Pancreas (tissue), 10 donors: ENCODE measurements at regions not wholly inside any gene's neighbourhood (a gene's known extent, or its start where the extent isn't known, plus 50 kb on each side); places are given as distances from the start of the nearest gene placed in this dataset.

Experiments used
- ATAC-seq, 4 donors: fragments of 200-7000 bp; cut with Tn5 transposase; one replicate each; pipeline versions ENCODE4 v1.8.0 to v1.9.1; 2020; ENCODE audit warnings: mild to moderate bottlenecking in 4 of 4, moderate library complexity in 4 of 4
- DNase-seq, 6 donors: peaks; one replicate each; pipeline ENCODE4 v3.0.0-alpha.2; 2020
- FAIRE-seq: peaks from 2 replicates; lab custom pipeline; 2012; peaks lifted over from hg19 to GRCh38; lab: Jason Lieb, UNC
- H3K27ac ChIP-seq, 4 donors: fragments of 200-600 bp; sonication (generic); 1 replicate in 3 of 4; 2 replicates in 1 of 4; pipeline versions ENCODE4 v1.5.0 to v1.8.0; 2020
- H3K27me3 ChIP-seq, 4 donors: fragments of 200-600 bp; one replicate each; pipeline ENCODE4 v1.8.0; 2021
- H3K36me3 ChIP-seq, 3 donors: fragments of 200-600 bp; sonication (generic) in 1 of 3; one replicate each; pipeline versions ENCODE4 v1.5.0 to v1.8.0; 2020 to 2021
- H3K4me1 ChIP-seq, 3 donors: fragments of 200-600 bp; one replicate each; pipeline ENCODE4 v1.8.0; 2021
- H3K4me3 ChIP-seq, 4 donors: fragments of 200-600 bp; sonication (generic) in 2 of 4; one replicate each; pipeline versions ENCODE4 v1.5.0 to v1.8.0; 2020 to 2021
- H3K9me3 ChIP-seq, 4 donors: fragments of 200-600 bp; one replicate each; pipeline ENCODE4 v1.8.0; 2021
- CTCF ChIP-seq, 4 donors: fragments of 200-600 bp; sonication (generic) in 3 of 4; IDR thresholded peaks; one replicate each; pipeline versions ENCODE4 v1.5.0 to v1.8.0; 2021; ENCODE audit warnings: antibody characterized with exemption in 4 of 4
- WGBS, 2 donors: extraction: QIAGEN DNeasy Blood & Tissue Kit; methylation state at CpG; one replicate each; pipeline ENCODE4 v1.1.7; 2013; 5-methylcytosine and 5-hydroxymethylcytosine counted together
- intact Hi-C, 3 donors: fragments of 100-400 bp; cut with DNase I; formaldehyde crosslinking; loops; one replicate each; pipeline versions ENCODE4 v1.11.1 to v1.14.2; 2022
- donor health status: healthy with polysubstance abuse.
- donor health status: DM: no; HTN: no; CAD: no; lungs with moderate emphysema.
- donor health status: DM: no; HTN: no; CAD: no.
- donor health status: control.
- donor health status: control.
- donor health status: Bipolar disorder and iron deficiency.
- donor health status: DM: yes; HTN: yes; CAD: no.
- donor health status: DM: no; HTN: no; CAD: no.
- donor health status: DM: no; HTN: no; CAD: no.
- donor health status: DM: yes; HTN: yes; CAD: no.

- H3K27me3 ChIP-seq, result no peaks in the 10 kb centered on the region
- no peaks in the 10 kb centered on the region for H3K36me3 ChIP-seq
- no peak for FAIRE-seq
- TF ChIP-seq CTCF (IDR thresholded peaks at IDR 0.05), result no peak
- no peaks in the 10 kb centered on the region for H3K9me3 ChIP-seq
- H3K4me3 ChIP-seq, result no peak overlapping the region
- WGBS, 2 donors, result 25 to 46% methylated on average over 1 of the region's 1 CpG
- DNase-seq, result no peak
- H3K27ac ChIP-seq, result no peak overlapping the region
- no peaks in the 10 kb centered on the region for H3K4me1 ChIP-seq
- ATAC-seq, result no peak
- intact Hi-C loops, result no loop called here
These were observed 740.9 kb downstream of the ARAP2 start for GRCh38 chr4:35503435-35503834.

- TF ChIP-seq CTCF (IDR thresholded peaks at IDR 0.05), result no peak
- no peaks in the 10 kb centered on the region for H3K9me3 ChIP-seq
- FAIRE-seq, result no peak
- no peak overlapping the region for H3K27ac ChIP-seq
- no peaks in the 10 kb centered on the region for H3K27me3 ChIP-seq
- no peak for DNase-seq
- no peaks in the 10 kb centered on the region for H3K4me1 ChIP-seq
- H3K36me3 ChIP-seq, result no peaks in the 10 kb centered on the region
- no peak overlapping the region for H3K4me3 ChIP-seq
- 53 to 65% methylated on average over 3 of the region's 3 CpGs for WGBS, 2 donors
- intact Hi-C loops, result no loop called here
- ATAC-seq, result no peak
These were observed 738.2 kb downstream of the ARAP2 start for GRCh38 chr4:35506161-35506560.

GRCh38 chr4:35511851-35512250 lies 732.5 kb downstream of the ARAP2 start:
- 67 to 84% methylated on average over 4 of the region's 4 CpGs for WGBS, 2 donors
- no peak for FAIRE-seq
- intact Hi-C loops, result no loop called here
- Histone ChIP-seq H3K36me3 (no peaks in the 10 kb centered on the region), H3K27ac (no peak overlapping the region), H3K4me3 (no peak overlapping the region), H3K27me3 (no peaks in the 10 kb centered on the region), H3K9me3 (no peaks in the 10 kb centered on the region), H3K4me1 (no peaks in the 10 kb centered on the region)
- no peak for DNase-seq
- TF ChIP-seq CTCF (IDR thresholded peaks at IDR 0.05), result no peak
- no peak for ATAC-seq

- no peaks in the 10 kb centered on the region for H3K4me1 ChIP-seq
- no peak for DNase-seq
- 22 to 63% methylated on average over 1 of the region's 1 CpG for WGBS, 2 donors
- H3K27me3 ChIP-seq, result no peaks in the 10 kb centered on the region
- intact Hi-C loops, result no loop called here
- no peaks in the 10 kb centered on the region for H3K9me3 ChIP-seq
- no peaks in the 10 kb centered on the region for H3K36me3 ChIP-seq
- no peak for ATAC-seq
- H3K4me3 ChIP-seq, result no peak overlapping the region
- no peak for FAIRE-seq
- no peak for TF ChIP-seq CTCF (IDR thresholded peaks at IDR 0.05)
- H3K27ac ChIP-seq, result no peak overlapping the region
These were observed 728.2 kb downstream of the ARAP2 start for GRCh38 chr4:35516102-35516501.

- intact Hi-C loops, result no loop called here
- Histone ChIP-seq H3K4me1 (no peaks in the 10 kb centered on the region), H3K27me3 (no peaks in the 10 kb centered on the region), H3K9me3 (no peaks in the 10 kb centered on the region), H3K27ac (no peak overlapping the region), H3K4me3 (no peak overlapping the region), H3K36me3 (no peaks in the 10 kb centered on the region)
- DNase-seq (peak in 2 of 6 donors; percentile 3 to 32), ATAC-seq (peak in 2 of 4 donors; percentile 18 to 52), FAIRE-seq (no peak)
- TF ChIP-seq CTCF (IDR thresholded peaks at IDR 0.05), result no peak
- WGBS, 2 donors, result 0 to 11% methylated on average over 1 of the region's 1 CpG
These were observed 724.3 kb downstream of the ARAP2 start for GRCh38 chr4:35520059-35520458.
